ENCODE measurements at regions not wholly inside any gene's neighbourhood (a gene's known extent, or its start where the extent isn't known, plus 50 kb on each side); places are given as distances from the start of the nearest gene placed in this dataset.

DNA sequence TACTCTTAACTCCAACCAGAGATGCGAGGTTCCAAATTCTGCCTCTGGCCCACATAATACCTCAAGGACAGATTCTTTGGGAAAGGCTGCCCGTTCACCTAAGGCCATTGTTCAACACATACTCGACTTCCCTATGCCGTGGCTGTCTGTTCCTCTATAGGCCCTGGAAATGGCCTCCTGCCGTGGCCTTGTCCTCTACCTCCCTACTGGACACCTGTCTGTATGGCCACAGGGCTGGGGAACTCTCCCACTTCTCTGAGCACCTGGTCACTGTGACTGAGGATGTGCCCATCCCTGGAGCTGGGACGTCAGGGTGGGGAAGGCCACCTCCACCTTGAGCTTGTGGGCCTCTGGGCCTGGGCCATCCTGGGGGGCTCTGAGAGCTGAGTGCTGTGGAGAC, 340.5 kb upstream of the B3GAT1 start:
- TF ChIP-seq, protein P1, sequence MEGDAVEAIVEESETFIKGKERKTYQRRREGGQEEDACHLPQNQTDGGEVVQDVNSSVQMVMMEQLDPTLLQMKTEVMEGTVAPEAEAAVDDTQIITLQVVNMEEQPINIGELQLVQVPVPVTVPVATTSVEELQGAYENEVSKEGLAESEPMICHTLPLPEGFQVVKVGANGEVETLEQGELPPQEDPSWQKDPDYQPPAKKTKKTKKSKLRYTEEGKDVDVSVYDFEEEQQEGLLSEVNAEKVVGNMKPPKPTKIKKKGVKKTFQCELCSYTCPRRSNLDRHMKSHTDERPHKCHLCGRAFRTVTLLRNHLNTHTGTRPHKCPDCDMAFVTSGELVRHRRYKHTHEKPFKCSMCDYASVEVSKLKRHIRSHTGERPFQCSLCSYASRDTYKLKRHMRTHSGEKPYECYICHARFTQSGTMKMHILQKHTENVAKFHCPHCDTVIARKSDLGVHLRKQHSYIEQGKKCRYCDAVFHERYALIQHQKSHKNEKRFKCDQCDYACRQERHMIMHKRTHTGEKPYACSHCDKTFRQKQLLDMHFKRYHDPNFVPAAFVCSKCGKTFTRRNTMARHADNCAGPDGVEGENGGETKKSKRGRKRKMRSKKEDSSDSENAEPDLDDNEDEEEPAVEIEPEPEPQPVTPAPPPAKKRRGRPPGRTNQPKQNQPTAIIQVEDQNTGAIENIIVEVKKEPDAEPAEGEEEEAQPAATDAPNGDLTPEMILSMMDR (tag by site-specific recombination; IDR thresholded peaks at IDR 0.05) = no peak
- TF ChIP-seq ZNF776 (tag by site-specific recombination; IDR thresholded peaks at IDR 0.05; ENCODE audit: borderline replicate concordance) = no peak
- TF ChIP-seq ZNF274 (IDR thresholded peaks at IDR 0.05; ENCODE audit: low read length) = no peak
- TF ChIP-seq ZNF274 (tag by site-specific recombination; IDR thresholded peaks at IDR 0.05; ENCODE audit: borderline replicate concordance) = no peak
- TF ChIP-seq ZNF561 (tag by site-specific recombination; IDR thresholded peaks at IDR 0.05; ENCODE audit: borderline replicate concordance) = no peak
- TF ChIP-seq, protein P2, sequence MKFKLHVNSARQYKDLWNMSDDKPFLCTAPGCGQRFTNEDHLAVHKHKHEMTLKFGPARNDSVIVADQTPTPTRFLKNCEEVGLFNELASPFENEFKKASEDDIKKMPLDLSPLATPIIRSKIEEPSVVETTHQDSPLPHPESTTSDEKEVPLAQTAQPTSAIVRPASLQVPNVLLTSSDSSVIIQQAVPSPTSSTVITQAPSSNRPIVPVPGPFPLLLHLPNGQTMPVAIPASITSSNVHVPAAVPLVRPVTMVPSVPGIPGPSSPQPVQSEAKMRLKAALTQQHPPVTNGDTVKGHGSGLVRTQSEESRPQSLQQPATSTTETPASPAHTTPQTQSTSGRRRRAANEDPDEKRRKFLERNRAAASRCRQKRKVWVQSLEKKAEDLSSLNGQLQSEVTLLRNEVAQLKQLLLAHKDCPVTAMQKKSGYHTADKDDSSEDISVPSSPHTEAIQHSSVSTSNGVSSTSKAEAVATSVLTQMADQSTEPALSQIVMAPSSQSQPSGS (tag by site-specific recombination; IDR thresholded peaks at IDR 0.05; ENCODE audit: low read depth) = no peak
- no peak for TF ChIP-seq ZNF184 (tag by site-specific recombination; IDR thresholded peaks at IDR 0.05)
- TF ChIP-seq ZSCAN23 (tag by site-specific recombination; IDR thresholded peaks at IDR 0.05) = no peak
- TF ChIP-seq, protein P3, sequence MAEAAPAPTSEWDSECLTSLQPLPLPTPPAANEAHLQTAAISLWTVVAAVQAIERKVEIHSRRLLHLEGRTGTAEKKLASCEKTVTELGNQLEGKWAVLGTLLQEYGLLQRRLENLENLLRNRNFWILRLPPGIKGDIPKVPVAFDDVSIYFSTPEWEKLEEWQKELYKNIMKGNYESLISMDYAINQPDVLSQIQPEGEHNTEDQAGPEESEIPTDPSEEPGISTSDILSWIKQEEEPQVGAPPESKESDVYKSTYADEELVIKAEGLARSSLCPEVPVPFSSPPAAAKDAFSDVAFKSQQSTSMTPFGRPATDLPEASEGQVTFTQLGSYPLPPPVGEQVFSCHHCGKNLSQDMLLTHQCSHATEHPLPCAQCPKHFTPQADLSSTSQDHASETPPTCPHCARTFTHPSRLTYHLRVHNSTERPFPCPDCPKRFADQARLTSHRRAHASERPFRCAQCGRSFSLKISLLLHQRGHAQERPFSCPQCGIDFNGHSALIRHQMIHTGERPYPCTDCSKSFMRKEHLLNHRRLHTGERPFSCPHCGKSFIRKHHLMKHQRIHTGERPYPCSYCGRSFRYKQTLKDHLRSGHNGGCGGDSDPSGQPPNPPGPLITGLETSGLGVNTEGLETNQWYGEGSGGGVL (tag by site-specific recombination; IDR thresholded peaks at IDR 0.05) = no peak
- TF ChIP-seq ZNF707 (tag by site-specific recombination; IDR thresholded peaks at IDR 0.05) = no peak
- no peak for TF ChIP-seq PBX3 (CRISPR knock-in tag; IDR thresholded peaks at IDR 0.05)

Data from HEK293 (cell line).